ENCODE measurements at regions not wholly inside any gene's neighbourhood (a gene's known extent, or its start where the extent isn't known, plus 50 kb on each side); places are given as distances from the start of the nearest gene placed in this dataset.

DNA sequence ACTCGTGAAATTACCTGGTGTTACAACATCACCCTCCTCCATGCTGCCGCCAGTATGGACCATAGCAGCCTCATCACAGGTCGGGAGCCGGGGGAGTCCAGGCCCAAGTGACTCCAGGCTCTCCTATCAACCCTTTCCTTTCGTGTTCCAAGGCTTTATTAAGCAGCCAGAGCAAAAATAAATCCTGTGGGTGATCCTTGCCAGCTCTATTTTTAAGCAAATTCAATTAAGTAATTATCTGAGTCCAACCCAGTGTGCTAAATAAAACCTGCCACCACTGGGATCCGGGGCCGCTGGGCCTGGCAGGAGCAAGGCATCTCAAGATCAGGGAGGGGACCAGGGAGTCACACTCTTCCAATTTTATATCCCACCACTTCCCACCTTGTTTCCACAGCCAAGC is 80.7 kb upstream of the PRPS1 start:
- TF ChIP-seq YY1 (IDR thresholded peaks at IDR 0.05; ENCODE audit: low read depth, low read length): no peak
- TF ChIP-seq POLR2A (IDR thresholded peaks at IDR 0.05; ENCODE audit: control extremely low read depth in 1 of 2, low read depth in 2 of 2, low read length in 2 of 2): no peak
- TF ChIP-seq EGR1 (IDR thresholded peaks at IDR 0.05; ENCODE audit: borderline replicate concordance, low read depth, low read length): no peak
- TF ChIP-seq, protein P1, sequence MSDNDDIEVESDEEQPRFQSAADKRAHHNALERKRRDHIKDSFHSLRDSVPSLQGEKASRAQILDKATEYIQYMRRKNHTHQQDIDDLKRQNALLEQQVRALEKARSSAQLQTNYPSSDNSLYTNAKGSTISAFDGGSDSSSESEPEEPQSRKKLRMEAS (IDR thresholded peaks at IDR 0.05): no peak
- no peak for TF ChIP-seq TAF1 (IDR thresholded peaks at IDR 0.05; ENCODE audit: low read depth, low read length)
- TF ChIP-seq, protein P2, sequence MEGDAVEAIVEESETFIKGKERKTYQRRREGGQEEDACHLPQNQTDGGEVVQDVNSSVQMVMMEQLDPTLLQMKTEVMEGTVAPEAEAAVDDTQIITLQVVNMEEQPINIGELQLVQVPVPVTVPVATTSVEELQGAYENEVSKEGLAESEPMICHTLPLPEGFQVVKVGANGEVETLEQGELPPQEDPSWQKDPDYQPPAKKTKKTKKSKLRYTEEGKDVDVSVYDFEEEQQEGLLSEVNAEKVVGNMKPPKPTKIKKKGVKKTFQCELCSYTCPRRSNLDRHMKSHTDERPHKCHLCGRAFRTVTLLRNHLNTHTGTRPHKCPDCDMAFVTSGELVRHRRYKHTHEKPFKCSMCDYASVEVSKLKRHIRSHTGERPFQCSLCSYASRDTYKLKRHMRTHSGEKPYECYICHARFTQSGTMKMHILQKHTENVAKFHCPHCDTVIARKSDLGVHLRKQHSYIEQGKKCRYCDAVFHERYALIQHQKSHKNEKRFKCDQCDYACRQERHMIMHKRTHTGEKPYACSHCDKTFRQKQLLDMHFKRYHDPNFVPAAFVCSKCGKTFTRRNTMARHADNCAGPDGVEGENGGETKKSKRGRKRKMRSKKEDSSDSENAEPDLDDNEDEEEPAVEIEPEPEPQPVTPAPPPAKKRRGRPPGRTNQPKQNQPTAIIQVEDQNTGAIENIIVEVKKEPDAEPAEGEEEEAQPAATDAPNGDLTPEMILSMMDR (IDR thresholded peaks at IDR 0.05; ENCODE audit: control extremely low read depth in 1 of 3, insufficient read depth in 1 of 3, low read depth in 1 of 3, low read length in 3 of 3): no peak
- TF ChIP-seq RAD21 (IDR thresholded peaks at IDR 0.05 in 1 of 2, conservative IDR thresholded peaks at IDR 0.05 in 1 of 2; ENCODE audit: low read depth in 2 of 2, low read length in 2 of 2): no peak
- TF ChIP-seq TEAD4 (IDR thresholded peaks at IDR 0.05; ENCODE audit: low read depth, low read length): no peak
- TF ChIP-seq HDAC2 (IDR thresholded peaks at IDR 0.05; ENCODE audit: borderline replicate concordance in 1 of 2, low read depth in 2 of 2, low read length in 2 of 2): no peak
- no peak for TF ChIP-seq POLR2AphosphoS5 (IDR thresholded peaks at IDR 0.05; ENCODE audit: low read depth, low read length)
- TF ChIP-seq GABPA (IDR thresholded peaks at IDR 0.05; ENCODE audit: borderline replicate concordance, insufficient read depth, low read length): no peak
- no peak for TF ChIP-seq EZH2 (IDR thresholded peaks at IDR 0.05; ENCODE audit: low read depth, low read length, severe bottlenecking)

All from H1 (cell line).